H9 (cell line): ENCODE measurements at regions not wholly inside any gene's neighbourhood (a gene's known extent, or its start where the extent isn't known, plus 50 kb on each side); places are given as distances from the start of the nearest gene placed in this dataset.

ENCODE experiments used
- DNase-seq: peaks from one replicate; pipeline ENCODE4 v3.0.0-alpha.2; 2017
- H2AFZ ChIP-seq: one replicate; pipeline ENCODE4 v1.6.1; 2013; ENCODE audit warnings: mild to moderate bottlenecking, low read length, control low read depth, moderate library complexity
- H2AK5ac ChIP-seq: 2 replicates; pipeline ENCODE4 v1.6.1; 2013; ENCODE audit warnings: low read length, control low read depth, mixed read lengths; ENCODE audit not compliant: insufficient read length
- H2BK120ac ChIP-seq: one replicate; pipeline ENCODE4 v1.6.1; 2013; ENCODE audit warnings: low read depth, mild to moderate bottlenecking, low read length, control low read depth, inconsistent platforms; ENCODE audit not compliant: poor library complexity, severe bottlenecking
- H2BK12ac ChIP-seq: 2 replicates; pipeline ENCODE4 v1.6.1; 2013; ENCODE audit warnings: low read length, control low read depth, mixed read lengths, low read depth; ENCODE audit not compliant: insufficient read length
- H2BK15ac ChIP-seq: 2 replicates; pipeline ENCODE4 v1.6.1; 2013; ENCODE audit warnings: low read depth, low read length, control low read depth
- H2BK20ac ChIP-seq: one replicate; pipeline ENCODE4 v1.6.1; 2013; ENCODE audit warnings: low read depth, mild to moderate bottlenecking, low read length, control low read depth, inconsistent platforms; ENCODE audit not compliant: poor library complexity, severe bottlenecking
- H2BK5ac ChIP-seq: 2 replicates; pipeline ENCODE4 v1.6.1; 2013; ENCODE audit warnings: low read length, control low read depth, mixed read lengths; ENCODE audit not compliant: insufficient read length
- H3K14ac ChIP-seq: 2 replicates; pipeline ENCODE4 v1.6.1; 2013; ENCODE audit warnings: low read length, control low read depth; ENCODE audit not compliant: insufficient read depth
- H3K18ac ChIP-seq: 2 replicates; pipeline ENCODE4 v1.6.1; 2013; ENCODE audit warnings: low read depth, mild to moderate bottlenecking, mixed read lengths, low read length, control low read depth; ENCODE audit not compliant: insufficient read length
- H3K23ac ChIP-seq: 2 replicates; pipeline ENCODE4 v1.6.1; 2013; ENCODE audit warnings: low read length, control low read depth, mixed read lengths, low read depth; ENCODE audit not compliant: insufficient read length
- H3K23me2 ChIP-seq: 2 replicates; pipeline ENCODE4 v1.6.1; 2013; ENCODE audit warnings: low read depth, mild to moderate bottlenecking, mixed read lengths, low read length, control low read depth; ENCODE audit not compliant: insufficient read length, poor library complexity, severe bottlenecking
- H3K27ac ChIP-seq: 2 replicates; pipeline ENCODE4 v1.5.1; 2013; ENCODE audit warnings: low read length, control low read depth, mixed read lengths, low read depth; ENCODE audit not compliant: insufficient read length
- H3K27me3 ChIP-seq: 2 replicates; pipeline ENCODE4 v1.6.1; 2013; ENCODE audit warnings: low read length, control low read depth, inconsistent platforms; ENCODE audit not compliant: insufficient read depth
- H3K4ac ChIP-seq: 2 replicates; pipeline ENCODE4 v1.6.1; 2013; ENCODE audit warnings: low read depth, mild to moderate bottlenecking, control low read depth, inconsistent platforms, low read length, moderate library complexity
- H3K4me1 ChIP-seq: 2 replicates; pipeline ENCODE4 v1.6.1; 2013; ENCODE audit warnings: low read length, control low read depth, inconsistent platforms; ENCODE audit not compliant: insufficient read depth
- H3K4me2 ChIP-seq: 2 replicates; pipeline ENCODE4 v1.6.1; 2013; ENCODE audit warnings: low read length, control low read depth, mixed read lengths; ENCODE audit not compliant: insufficient read length, insufficient read depth
- H3K56ac ChIP-seq: 2 replicates; pipeline ENCODE4 v1.6.1; 2013; ENCODE audit warnings: low read depth, mild to moderate bottlenecking, mixed read lengths, low read length, control low read depth; ENCODE audit not compliant: insufficient read length
- H3K79me1 ChIP-seq: 2 replicates; pipeline ENCODE4 v1.6.1; 2013; ENCODE audit warnings: low read depth, mild to moderate bottlenecking, moderate library complexity, low read length, control low read depth, inconsistent platforms; ENCODE audit not compliant: insufficient read depth, poor library complexity, severe bottlenecking
- H3K79me2 ChIP-seq: 2 replicates; pipeline ENCODE4 v1.6.1; 2013; ENCODE audit warnings: low read length, control low read depth, inconsistent platforms; ENCODE audit not compliant: insufficient read depth
- H3K9ac ChIP-seq: 2 replicates; pipeline ENCODE4 v1.6.1; 2013; ENCODE audit warnings: low read length, control low read depth, mixed read lengths; ENCODE audit not compliant: insufficient read length; ENCODE audit errors: extremely low read depth
- H3K9me3 ChIP-seq: one replicate; pipeline ENCODE4 v1.6.1; 2013; ENCODE audit warnings: low read depth, low read length, inconsistent platforms; ENCODE audit not compliant: control insufficient read depth
- H3T11ph ChIP-seq: one replicate; pipeline ENCODE4 v1.6.1; 2013; ENCODE audit warnings: mild to moderate bottlenecking, low read length, control low read depth, inconsistent platforms
- H4K20me1 ChIP-seq: one replicate; pipeline ENCODE4 v1.6.1; 2013; ENCODE audit not compliant: control insufficient read depth, insufficient read length, insufficient read depth
- H4K5ac ChIP-seq: 2 replicates; pipeline ENCODE4 v1.6.1; 2013; ENCODE audit warnings: low read depth, mild to moderate bottlenecking, mixed read lengths, low read length, control low read depth; ENCODE audit not compliant: insufficient read length
- H4K8ac ChIP-seq: replicated peaks from 2 replicates; pipeline ENCODE4 v1.6.1; 2013; ENCODE audit warnings: low read length, control low read depth, mixed read lengths, low read depth; ENCODE audit not compliant: insufficient read length
- H4K91ac ChIP-seq: 2 replicates; pipeline ENCODE4 v1.6.1; 2013; ENCODE audit warnings: low read depth, mild to moderate bottlenecking, moderate library complexity, mixed read lengths, low read length, control low read depth; ENCODE audit not compliant: insufficient read length
- H3K27ac Mint-ChIP-seq, 3 experiments: 2 replicates in 2 of 3; 3 replicates in 1 of 3; pipeline ENCODE4 v1.8.0; 2020 to 2021; ENCODE audit warnings: mixed read lengths in 3 of 3, mild to moderate bottlenecking in 1 of 3, moderate library complexity in 1 of 3
- H3K27me3 Mint-ChIP-seq: 2 replicates; pipeline ENCODE4 v1.8.0; 2021; ENCODE audit warnings: low read depth, mild to moderate bottlenecking, moderate library complexity, mixed read lengths
- H3K36me3 Mint-ChIP-seq, 3 experiments: 2 replicates in 2 of 3; 3 replicates in 1 of 3; pipeline ENCODE4 v1.8.0; 2020 to 2021; ENCODE audit warnings: low read depth in 3 of 3, mixed read lengths in 3 of 3; ENCODE audit not compliant: insufficient read depth in 1 of 3
- H3K4me1 Mint-ChIP-seq, 2 experiments: 2 replicates each; pipeline ENCODE4 v1.8.0; 2020; ENCODE audit warnings: mixed read lengths in 2 of 2
- H3K4me3 Mint-ChIP-seq, 2 experiments: 2 replicates in 1 of 2; 3 replicates in 1 of 2; pipeline ENCODE4 v1.8.0; 2020 to 2021; ENCODE audit warnings: mild to moderate bottlenecking in 2 of 2, mixed read lengths in 2 of 2, moderate library complexity in 1 of 2
- H3K9me3 Mint-ChIP-seq, 2 experiments: 2 replicates in 1 of 2; 3 replicates in 1 of 2; pipeline ENCODE4 v1.8.0; 2020; ENCODE audit warnings: mild to moderate bottlenecking in 2 of 2, mixed read lengths in 2 of 2, moderate library complexity in 1 of 2
- CTCF ChIP-seq: fragments of 200-600 bp; sonication (generic); conservative IDR thresholded peaks from 3 replicates; pipeline ENCODE4 v1.8.0; 2021; ENCODE audit warnings: antibody characterized with exemption, mild to moderate bottlenecking
- WGBS: extraction: QIAGEN DNeasy Blood & Tissue Kit; methylation state at CpG from one replicate; pipeline ENCODE4 v1.1.7; 2013; ENCODE audit warnings: missing lambda C conversion rate, low lambda C conversion rate, mixed read lengths; ENCODE audit not compliant: insufficient read length; ENCODE audit errors: extremely low coverage; 5-methylcytosine and 5-hydroxymethylcytosine counted together

- no peak for TF ChIP-seq CTCF
- Histone ChIP-seq H3K9me3 (no peaks in the 10 kb centered on the region), H2BK5ac (no peak overlapping the region), H3K79me1 (no peaks in the 10 kb centered on the region), H3K23me2 (no peaks in the 10 kb centered on the region), H3K4me2 (no peak overlapping the region), H2BK120ac (no peak overlapping the region), H4K91ac (no peak overlapping the region), H3K18ac (no peak overlapping the region), H4K5ac (no peak overlapping the region), H4K8ac (no peak overlapping the region), H3K14ac (no peak overlapping the region), H3K27me3 (no peaks in the 10 kb centered on the region), H2BK12ac (no peak overlapping the region), H3K9ac (no peak overlapping the region), H2AK5ac (no peak overlapping the region), H2BK15ac (no peak overlapping the region), H3K79me2 (no peaks in the 10 kb centered on the region), H3K4me1 (0 out of 2 replicates have a peak, but pooled peaks cover 2% of the 10 kb centered on the region), H3K23ac (no peak overlapping the region), H3K27ac (no peak overlapping the region), H2AFZ (no peak overlapping the region), H3T11ph (no peak overlapping the region), H2BK20ac (no peak overlapping the region), H4K20me1 (no peaks in the 10 kb centered on the region), H3K56ac (no peak overlapping the region), H3K4ac (no peak overlapping the region)
- no peak for DNase-seq
- peaks cover 7 to 10% of the 10 kb centered on the region in 2 experiments for H3K4me1 Mint-ChIP-seq
- H3K27ac Mint-ChIP-seq = no peak overlapping the region
- H3K4me3 Mint-ChIP-seq = no peak overlapping the region
- no CpG with 5 or more reads among the region's 12 CpGs for WGBS
- H3K36me3 Mint-ChIP-seq = no peaks in the 10 kb centered on the region
- no peaks in the 10 kb centered on the region for H3K9me3 Mint-ChIP-seq
- no peaks in the 10 kb centered on the region for H3K27me3 Mint-ChIP-seq
Observed at GRCh38 chr12:115885040-115885690, 392.3 kb downstream of the MED13L start.
